ENCODE measurements at regions not wholly inside any gene's neighbourhood (a gene's known extent, or its start where the extent isn't known, plus 50 kb on each side); places are given as distances from the start of the nearest gene placed in this dataset.

DNA sequence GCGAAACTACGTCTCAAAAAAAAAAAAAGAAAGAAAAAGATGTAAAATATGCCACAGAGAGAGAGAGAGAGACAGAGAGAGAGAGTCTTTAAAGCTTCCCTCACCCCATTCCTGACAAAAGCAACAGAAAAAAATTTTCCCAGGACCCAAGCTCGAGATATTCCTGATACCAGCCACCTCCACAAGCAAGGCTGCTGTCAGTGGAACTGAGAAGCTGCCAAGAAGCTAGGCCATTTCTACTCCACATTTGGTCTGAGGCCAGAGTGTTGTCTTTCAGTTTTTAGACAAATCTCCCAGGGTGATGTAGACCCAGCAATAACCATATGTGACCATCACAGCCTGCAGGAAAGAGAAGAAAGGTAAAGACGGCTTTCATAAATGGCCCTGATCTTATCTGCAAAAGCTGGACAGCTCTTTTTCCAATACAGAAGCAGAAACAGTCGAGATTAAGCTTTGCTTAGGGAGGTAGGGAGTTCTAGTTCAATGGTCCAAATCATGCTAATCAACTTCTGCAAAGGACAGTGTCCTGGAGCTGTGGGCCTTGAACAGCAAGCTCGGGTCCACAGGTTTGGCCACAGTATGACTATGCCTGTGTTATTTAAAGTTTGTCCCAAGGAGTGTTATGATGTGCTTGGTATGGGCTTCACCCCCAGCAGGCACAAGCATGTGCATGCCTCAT, 130.3 kb upstream of the NUDT4 start:
- TF ChIP-seq, protein P1, sequence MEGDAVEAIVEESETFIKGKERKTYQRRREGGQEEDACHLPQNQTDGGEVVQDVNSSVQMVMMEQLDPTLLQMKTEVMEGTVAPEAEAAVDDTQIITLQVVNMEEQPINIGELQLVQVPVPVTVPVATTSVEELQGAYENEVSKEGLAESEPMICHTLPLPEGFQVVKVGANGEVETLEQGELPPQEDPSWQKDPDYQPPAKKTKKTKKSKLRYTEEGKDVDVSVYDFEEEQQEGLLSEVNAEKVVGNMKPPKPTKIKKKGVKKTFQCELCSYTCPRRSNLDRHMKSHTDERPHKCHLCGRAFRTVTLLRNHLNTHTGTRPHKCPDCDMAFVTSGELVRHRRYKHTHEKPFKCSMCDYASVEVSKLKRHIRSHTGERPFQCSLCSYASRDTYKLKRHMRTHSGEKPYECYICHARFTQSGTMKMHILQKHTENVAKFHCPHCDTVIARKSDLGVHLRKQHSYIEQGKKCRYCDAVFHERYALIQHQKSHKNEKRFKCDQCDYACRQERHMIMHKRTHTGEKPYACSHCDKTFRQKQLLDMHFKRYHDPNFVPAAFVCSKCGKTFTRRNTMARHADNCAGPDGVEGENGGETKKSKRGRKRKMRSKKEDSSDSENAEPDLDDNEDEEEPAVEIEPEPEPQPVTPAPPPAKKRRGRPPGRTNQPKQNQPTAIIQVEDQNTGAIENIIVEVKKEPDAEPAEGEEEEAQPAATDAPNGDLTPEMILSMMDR (IDR thresholded peaks at IDR 0.05) = no peak
- no peak for TF ChIP-seq POLR2AphosphoS5 (IDR thresholded peaks at IDR 0.05)
- no peak for TF ChIP-seq POLR2A (IDR thresholded peaks at IDR 0.05)

Data from breast epithelium (tissue), 3 donors.